ENCODE measurements at regions not wholly inside any gene's neighbourhood (a gene's known extent, or its start where the extent isn't known, plus 50 kb on each side); places are given as distances from the start of the nearest gene placed in this dataset.

DNA sequence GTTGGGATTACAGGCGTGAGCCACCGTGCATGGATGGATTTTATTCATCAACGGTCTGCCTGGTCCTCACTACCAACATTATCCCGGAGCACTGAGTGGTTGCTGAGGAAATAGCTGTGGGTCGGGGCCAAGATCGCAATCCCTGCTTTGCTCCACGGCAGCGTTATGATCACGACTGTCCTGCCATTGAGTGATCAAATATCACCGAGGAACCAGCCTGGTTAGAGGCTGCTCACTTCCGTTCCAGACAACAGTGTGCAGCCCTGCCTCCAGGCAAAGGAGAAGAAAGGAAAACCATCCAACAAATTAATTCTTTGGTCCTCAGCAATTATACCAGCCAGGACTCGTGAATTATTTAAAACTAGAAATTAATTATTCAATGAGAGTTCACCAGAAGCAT is 70.6 kb upstream of the TBL1X start:
- TF ChIP-seq, protein P1, sequence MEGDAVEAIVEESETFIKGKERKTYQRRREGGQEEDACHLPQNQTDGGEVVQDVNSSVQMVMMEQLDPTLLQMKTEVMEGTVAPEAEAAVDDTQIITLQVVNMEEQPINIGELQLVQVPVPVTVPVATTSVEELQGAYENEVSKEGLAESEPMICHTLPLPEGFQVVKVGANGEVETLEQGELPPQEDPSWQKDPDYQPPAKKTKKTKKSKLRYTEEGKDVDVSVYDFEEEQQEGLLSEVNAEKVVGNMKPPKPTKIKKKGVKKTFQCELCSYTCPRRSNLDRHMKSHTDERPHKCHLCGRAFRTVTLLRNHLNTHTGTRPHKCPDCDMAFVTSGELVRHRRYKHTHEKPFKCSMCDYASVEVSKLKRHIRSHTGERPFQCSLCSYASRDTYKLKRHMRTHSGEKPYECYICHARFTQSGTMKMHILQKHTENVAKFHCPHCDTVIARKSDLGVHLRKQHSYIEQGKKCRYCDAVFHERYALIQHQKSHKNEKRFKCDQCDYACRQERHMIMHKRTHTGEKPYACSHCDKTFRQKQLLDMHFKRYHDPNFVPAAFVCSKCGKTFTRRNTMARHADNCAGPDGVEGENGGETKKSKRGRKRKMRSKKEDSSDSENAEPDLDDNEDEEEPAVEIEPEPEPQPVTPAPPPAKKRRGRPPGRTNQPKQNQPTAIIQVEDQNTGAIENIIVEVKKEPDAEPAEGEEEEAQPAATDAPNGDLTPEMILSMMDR (IDR thresholded peaks at IDR 0.05; ENCODE audit: insufficient read depth, low read length) = no peak
- no peak for TF ChIP-seq SPI1 (IDR thresholded peaks at IDR 0.05; ENCODE audit: borderline replicate concordance, low read depth)
